Esophagus (tissue), 2 donors: ENCODE measurements at regions not wholly inside any gene's neighbourhood (a gene's known extent, or its start where the extent isn't known, plus 50 kb on each side); places are given as distances from the start of the nearest gene placed in this dataset.

Experiments
- H3K27ac ChIP-seq, 2 donors: one replicate each; pipeline ENCODE4 v1.5.1; 2013; ENCODE audit warnings: low read depth in 2 of 2, mild to moderate bottlenecking in 2 of 2, inconsistent platforms in 1 of 2, low read length in 1 of 2, moderate library complexity in 1 of 2
- H3K27me3 ChIP-seq, 2 donors: one replicate each; pipeline ENCODE4 v1.6.1; 2013; ENCODE audit warnings: low read length in 2 of 2, control low read depth in 1 of 2, mild to moderate bottlenecking in 1 of 2; ENCODE audit not compliant: insufficient read depth in 2 of 2, control insufficient read depth in 1 of 2
- H3K36me3 ChIP-seq, 2 donors: one replicate each; pipeline ENCODE4 v1.6.1; 2013; ENCODE audit warnings: low read length in 1 of 2; ENCODE audit not compliant: control insufficient read depth in 2 of 2, insufficient read depth in 2 of 2
- H3K4me1 ChIP-seq, 2 donors: one replicate each; pipeline ENCODE4 v1.6.1; 2013; ENCODE audit warnings: low read length in 1 of 2; ENCODE audit not compliant: control insufficient read depth in 2 of 2, insufficient read depth in 2 of 2
- H3K4me3 ChIP-seq, 2 donors: one replicate each; pipeline ENCODE4 v1.5.1; 2013; ENCODE audit warnings: low read length in 2 of 2, mild to moderate bottlenecking in 2 of 2, low read depth in 1 of 2, moderate library complexity in 1 of 2
- H3K9me3 ChIP-seq, 2 donors: one replicate each; pipeline ENCODE4 v1.6.1; 2013; ENCODE audit warnings: mild to moderate bottlenecking in 2 of 2, low read depth in 1 of 2, low read length in 1 of 2, moderate library complexity in 1 of 2; ENCODE audit not compliant: control insufficient read depth in 2 of 2, insufficient read depth in 1 of 2
- WGBS, 2 donors: extraction: QIAGEN DNeasy Blood & Tissue Kit; methylation state at CpG; one replicate each; pipeline ENCODE4 v1.1.7; 2013; 5-methylcytosine and 5-hydroxymethylcytosine counted together
- donor health status: healthy with polysubstance abuse.
- donor health status: Bipolar disorder and iron deficiency.

DNA sequence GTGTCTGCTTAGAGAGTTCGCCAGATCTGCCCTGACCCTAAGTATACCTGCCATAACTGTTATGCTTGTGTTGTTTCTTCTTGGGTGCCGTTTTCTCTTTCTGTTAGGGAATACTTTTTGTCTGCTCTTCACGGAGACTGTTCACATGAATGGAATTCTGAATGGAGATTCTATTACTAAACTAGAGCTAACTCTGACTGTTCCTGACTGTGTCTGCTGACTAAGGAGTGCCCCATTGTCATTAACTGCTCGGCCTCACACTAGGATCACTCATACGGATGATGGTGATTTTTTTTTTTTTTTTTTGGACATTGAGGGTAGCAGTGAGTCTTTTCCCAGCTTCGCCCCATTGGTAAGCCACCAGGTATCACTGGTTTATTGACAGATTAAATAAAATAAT is 104.8 kb upstream of the SLC8A1 start:
- Histone ChIP-seq H3K27ac (no peak overlapping the region), H3K9me3 (no peaks in the 10 kb centered on the region), H3K36me3 (no peaks in the 10 kb centered on the region), H3K4me1 (no peaks in the 10 kb centered on the region), H3K27me3 (no peaks in the 10 kb centered on the region), H3K4me3 (no peak overlapping the region)
- WGBS, 2 donors: 87 to 89% methylated on average over 6 of the region's 6 CpGs

DNA sequence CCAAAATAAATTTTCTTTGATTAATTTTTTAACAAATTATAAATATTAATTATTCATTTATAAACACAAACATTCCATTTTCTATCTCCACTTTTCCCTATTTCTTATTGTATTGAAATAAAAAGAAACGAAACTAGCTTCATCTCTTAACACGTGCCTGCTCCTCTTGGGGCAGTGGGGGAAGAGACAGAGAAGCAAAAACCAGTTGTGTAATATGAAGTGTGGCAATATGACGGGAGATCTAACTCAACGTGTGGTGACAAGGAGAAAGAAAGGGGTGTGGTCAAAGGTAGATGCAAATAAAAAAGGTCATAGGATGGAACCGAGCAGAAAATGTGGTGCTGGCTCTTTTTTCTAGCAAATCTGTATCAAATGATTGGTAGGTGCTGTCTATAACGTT is 106.9 kb upstream of the SLC8A1 start:
- Histone ChIP-seq H3K27me3 (no peaks in the 10 kb centered on the region), H3K4me1 (no peaks in the 10 kb centered on the region), H3K9me3 (no peaks in the 10 kb centered on the region), H3K36me3 (no peaks in the 10 kb centered on the region), H3K4me3 (no peak overlapping the region), H3K27ac (no peak overlapping the region)
- 78 to 80% methylated on average over 6 of the region's 6 CpGs for WGBS, 2 donors

DNA sequence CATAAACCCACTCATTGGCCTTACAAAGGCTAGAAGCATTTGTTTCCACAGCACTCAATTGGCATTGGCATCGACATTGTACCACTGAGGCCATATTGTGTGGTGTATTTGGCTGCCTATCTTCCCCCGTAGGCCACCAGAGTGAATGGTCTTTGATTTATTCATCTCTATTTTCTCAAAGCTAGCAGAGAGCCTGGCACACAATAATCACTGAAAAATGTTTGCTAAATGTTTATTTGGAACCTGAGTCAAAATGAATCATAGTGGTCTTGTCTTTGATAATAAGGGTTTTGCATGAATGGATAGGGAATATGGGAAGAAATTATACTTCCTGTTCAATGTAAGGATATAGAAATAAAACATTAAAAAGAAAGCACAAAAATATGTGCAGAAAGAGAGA is 107.3 kb upstream of the SLC8A1 start:
- Histone ChIP-seq H3K27ac (no peak overlapping the region), H3K27me3 (no peaks in the 10 kb centered on the region), H3K9me3 (no peaks in the 10 kb centered on the region), H3K4me1 (no peaks in the 10 kb centered on the region), H3K36me3 (no peaks in the 10 kb centered on the region), H3K4me3 (no peak overlapping the region)
- WGBS, 2 donors: 82 to 96% methylated on average over 2 of the region's 2 CpGs

DNA sequence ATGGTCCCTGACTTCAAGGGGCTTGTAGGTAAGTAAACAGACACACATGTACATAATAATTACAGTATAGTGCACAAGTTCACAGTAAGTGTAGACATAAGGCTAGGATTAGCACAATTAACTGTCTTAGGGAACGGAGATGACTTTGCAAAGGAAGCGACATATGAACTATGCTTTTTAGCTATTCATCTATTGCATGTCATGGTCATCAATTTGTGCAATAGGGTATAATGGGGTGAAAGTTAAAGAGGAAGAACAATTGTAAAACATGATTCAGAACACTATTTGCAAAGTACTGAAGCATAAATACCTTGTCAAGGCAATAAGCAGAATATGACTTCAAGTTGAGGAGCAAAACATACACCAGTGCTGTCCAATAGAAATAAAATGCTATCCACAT is 112.3 kb upstream of the SLC8A1 start:
- H3K9me3 ChIP-seq: no peaks in the 10 kb centered on the region
- H3K4me3 ChIP-seq: no peak overlapping the region
- 46 to 53% methylated on average over 2 of the region's 2 CpGs for WGBS, 2 donors
- H3K36me3 ChIP-seq: no peaks in the 10 kb centered on the region
- H3K27ac ChIP-seq: no peak overlapping the region
- H3K27me3 ChIP-seq: no peaks in the 10 kb centered on the region
- H3K4me1 ChIP-seq: no peaks in the 10 kb centered on the region

DNA sequence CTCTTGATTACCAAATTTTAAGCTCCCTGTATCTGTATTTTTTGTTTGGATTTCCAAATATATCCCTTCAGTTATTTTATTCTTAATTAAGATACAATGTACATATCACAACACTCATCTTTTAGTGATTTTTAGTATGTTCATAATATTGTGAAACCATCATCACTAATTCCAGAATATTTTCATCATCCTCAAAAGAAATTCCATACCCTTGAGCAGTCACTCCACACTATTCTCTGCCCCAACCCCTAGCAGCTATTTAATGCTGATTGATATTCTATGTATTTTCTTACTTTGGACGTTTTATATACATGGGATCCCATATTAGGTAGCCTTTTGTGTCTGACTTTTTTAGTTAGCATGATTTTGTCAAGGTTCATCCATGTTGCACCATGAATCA is 127.4 kb upstream of the SLC8A1 start:
- Histone ChIP-seq H3K4me1 (no peaks in the 10 kb centered on the region), H3K9me3 (no peaks in the 10 kb centered on the region), H3K4me3 (no peak overlapping the region), H3K27ac (no peak overlapping the region), H3K27me3 (no peaks in the 10 kb centered on the region), H3K36me3 (no peaks in the 10 kb centered on the region)
- 51% methylated on average over 1 of the region's 1 CpG for WGBS, 2 donors

DNA sequence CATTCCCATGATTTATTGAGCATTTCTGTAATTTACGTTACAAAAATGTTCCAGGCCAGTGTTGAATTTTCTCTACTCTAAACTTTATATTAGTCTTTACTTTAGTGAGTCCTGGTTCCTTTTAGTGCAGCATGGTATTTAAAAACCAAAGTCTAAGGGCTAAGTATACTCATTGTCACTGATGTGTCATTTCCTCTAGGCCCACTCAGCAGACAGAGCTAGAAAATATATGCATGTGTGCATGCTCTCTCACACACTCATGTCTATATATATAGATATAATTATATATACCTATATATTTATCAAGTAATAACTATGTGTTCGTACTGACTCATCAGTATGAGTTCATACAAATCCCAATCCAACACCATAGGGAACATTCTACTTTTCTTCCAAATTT is 132.5 kb upstream of the SLC8A1 start:
- H3K4me3 ChIP-seq: no peak overlapping the region
- H3K27me3 ChIP-seq: no peaks in the 10 kb centered on the region
- H3K27ac ChIP-seq: no peak overlapping the region
- whole genome bisulfite sequencing, 2 donors: 86 to 92% methylated on average over 2 of the region's 2 CpGs
- no peaks in the 10 kb centered on the region for H3K4me1 ChIP-seq
- no peaks in the 10 kb centered on the region for H3K36me3 ChIP-seq
- H3K9me3 ChIP-seq: no peaks in the 10 kb centered on the region

DNA sequence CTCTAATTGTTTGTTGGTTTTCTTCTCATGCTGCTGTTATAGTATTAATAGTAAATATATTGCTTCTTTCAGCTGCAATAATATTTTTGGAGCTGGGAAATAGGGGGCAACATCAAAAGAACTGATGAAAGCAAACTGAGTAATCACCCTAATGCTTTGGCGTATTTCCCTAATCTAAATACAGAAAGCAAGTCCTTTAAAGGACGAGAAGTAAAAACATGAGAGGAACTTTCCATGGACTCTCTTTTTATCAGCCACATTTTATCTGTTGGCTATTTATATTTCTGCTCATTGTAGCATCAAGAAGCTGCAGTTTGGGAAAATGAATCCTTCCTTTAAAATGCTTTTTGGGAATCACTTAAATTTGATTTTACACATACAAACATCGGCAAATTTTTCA is 139.9 kb upstream of the SLC8A1 start:
- H3K4me3 ChIP-seq: no peak overlapping the region
- no peaks in the 10 kb centered on the region for H3K36me3 ChIP-seq
- no peaks in the 10 kb centered on the region for H3K27me3 ChIP-seq
- no peaks in the 10 kb centered on the region for H3K9me3 ChIP-seq
- no peak overlapping the region for H3K27ac ChIP-seq
- H3K4me1 ChIP-seq: no peaks in the 10 kb centered on the region
- WGBS, 2 donors: 64% methylated on average over 3 of the region's 3 CpGs

DNA sequence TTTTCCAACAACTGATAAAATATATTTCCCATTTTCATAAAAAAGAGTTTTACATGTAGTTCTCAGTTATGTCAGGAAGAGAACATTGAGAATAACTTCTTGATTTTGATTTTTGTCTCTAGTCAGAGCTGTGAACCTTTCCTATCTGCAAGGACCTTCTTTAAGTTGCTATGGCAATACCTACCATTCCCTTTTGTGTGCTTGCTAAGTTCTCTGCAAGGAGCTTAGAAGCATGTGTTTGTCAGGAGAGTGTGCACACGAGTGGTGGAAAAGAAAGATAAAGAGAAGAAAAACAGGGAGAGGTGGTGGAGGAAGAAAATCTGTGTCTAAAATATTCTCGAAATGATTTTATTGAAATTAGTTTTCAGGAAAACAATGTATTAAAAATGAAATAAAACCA is 140.3 kb upstream of the SLC8A1 start:
- H3K27ac ChIP-seq: no peak overlapping the region
- H3K4me3 ChIP-seq: no peak overlapping the region
- H3K27me3 ChIP-seq: no peaks in the 10 kb centered on the region
- no peaks in the 10 kb centered on the region for H3K4me1 ChIP-seq
- 62 to 75% methylated on average over 2 of the region's 2 CpGs for WGBS, 2 donors
- H3K9me3 ChIP-seq: no peaks in the 10 kb centered on the region
- H3K36me3 ChIP-seq: no peaks in the 10 kb centered on the region

DNA sequence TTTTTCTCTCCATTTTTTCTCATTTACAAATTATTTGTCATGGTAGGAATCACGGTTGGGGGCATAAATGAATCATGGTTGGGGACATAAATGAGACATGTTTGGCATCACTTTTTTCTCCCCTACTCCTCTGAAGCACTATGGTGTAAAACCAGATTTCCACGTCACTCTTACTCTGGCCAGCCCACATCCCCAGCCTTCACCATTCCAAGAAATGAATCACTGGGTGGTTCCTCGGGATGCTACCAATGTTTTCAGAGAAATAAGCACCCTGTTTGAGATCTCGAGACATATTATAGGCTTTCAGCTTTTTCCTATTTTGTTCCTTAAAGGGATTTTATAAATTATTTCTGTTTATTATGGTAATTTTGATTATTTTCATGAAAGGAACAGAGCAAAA is 155.0 kb upstream of the SLC8A1 start:
- Histone ChIP-seq H3K27ac (no peak overlapping the region), H3K9me3 (peaks cover 0 to 3% of the 10 kb centered on the region in 2 donors), H3K36me3 (no peaks in the 10 kb centered on the region), H3K4me1 (no peaks in the 10 kb centered on the region), H3K27me3 (no peaks in the 10 kb centered on the region), H3K4me3 (no peak overlapping the region)
- 73 to 77% methylated on average over 4 of the region's 4 CpGs for WGBS, 2 donors

DNA sequence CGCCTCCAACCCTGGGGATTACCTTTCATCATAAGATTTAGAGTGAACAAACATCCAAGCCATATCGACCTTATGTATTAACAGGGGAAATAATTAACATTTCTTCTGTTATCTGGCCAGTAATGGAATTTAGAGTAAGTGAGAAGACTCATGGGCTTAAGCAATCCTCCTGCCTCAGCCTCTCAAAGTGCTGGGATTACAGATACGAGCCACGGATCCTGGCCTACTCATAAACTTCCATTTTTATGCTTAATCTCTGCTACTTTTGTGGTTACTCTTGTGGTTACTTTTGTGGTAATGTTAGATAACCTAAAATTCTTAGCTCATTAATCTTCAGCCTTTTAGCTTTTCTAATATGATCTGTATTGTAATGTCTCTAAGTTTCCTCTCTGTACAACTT is 159.3 kb upstream of the SLC8A1 start:
- 77 to 78% methylated on average over 4 of the region's 4 CpGs for WGBS, 2 donors
- no peaks in the 10 kb centered on the region for H3K27me3 ChIP-seq

More for the DNA sequence above, 159.3 kb upstream of the SLC8A1 start:
- no peak overlapping the region for H3K4me3 ChIP-seq
- H3K36me3 ChIP-seq: no peaks in the 10 kb centered on the region
- H3K9me3 ChIP-seq: peaks cover 0 to 3% of the 10 kb centered on the region in 2 donors
- no peaks in the 10 kb centered on the region for H3K4me1 ChIP-seq
- no peak overlapping the region for H3K27ac ChIP-seq
